HEK293T (cell line): ENCODE measurements at regions not wholly inside any gene's neighbourhood (a gene's known extent, or its start where the extent isn't known, plus 50 kb on each side); places are given as distances from the start of the nearest gene placed in this dataset.
"Not testable (repeated sequence)": the region's sequence is repeated elsewhere in the genome, so short reads cannot be mapped to it uniquely, and the experiment has no call there.

ENCODE experiments used
- CTBP1 ChIP-seq: fragments of 450-650 bp; IDR thresholded peaks from 2 replicates; pipeline ENCODE4 v1.6.1; 2016; ENCODE audit warnings: borderline replicate concordance
- FOXA1 ChIP-seq: fragments of 450-650 bp; IDR thresholded peaks from 2 replicates; pipeline ENCODE4 v1.6.1; 2016; ENCODE audit warnings: mild to moderate bottlenecking
- FOXM1 ChIP-seq: fragments of 450-650 bp; IDR thresholded peaks from 2 replicates; pipeline ENCODE4 v1.6.1; 2017; ENCODE audit warnings: mild to moderate bottlenecking, borderline replicate concordance
- NFRKB ChIP-seq: fragments of 450-650 bp; IDR thresholded peaks from 2 replicates; pipeline ENCODE4 v1.6.1; 2016; ENCODE audit warnings: mild to moderate bottlenecking, moderate library complexity
- SP1 ChIP-seq: fragments of 450-650 bp; IDR thresholded peaks from 2 replicates; pipeline ENCODE4 v1.6.1; 2017
- SUZ12 ChIP-seq: fragments of 450-650 bp; IDR thresholded peaks from 2 replicates; pipeline ENCODE4 v1.6.1; 2016; ENCODE audit warnings: mild to moderate bottlenecking
- ZNF384 ChIP-seq: fragments of 450-650 bp; IDR thresholded peaks from 2 replicates; pipeline ENCODE4 v1.6.1; 2016

GRCh38 chr6:155748778-155749177, 293.1 kb upstream of the NOX3 start:
- not testable (repeated sequence) for TF ChIP-seq FOXM1, ZNF384, SUZ12, NFRKB, SP1, CTBP1, FOXA1
